HepG2 (cell line): ENCODE measurements at regions not wholly inside any gene's neighbourhood (a gene's known extent, or its start where the extent isn't known, plus 50 kb on each side); places are given as distances from the start of the nearest gene placed in this dataset.
"Not testable (repeated sequence)": the region's sequence is repeated elsewhere in the genome, so short reads cannot be mapped to it uniquely, and the experiment has no call there.

ENCODE experiments used
- ATAC-seq: fragments of 200-7000 bp; cut with Tn5 transposase; 3 replicates; pipeline ENCODE4 v1.9.1; 2020; ENCODE audit warnings: mild to moderate bottlenecking, moderate library complexity
- BruUV-seq: library from RNA; stranded (reverse); fragments of 400-500 nt; replicated peaks from 2 replicates; lab custom pipeline; 2021; lab: Mats Ljungman, UMichigan
- CTCF ChIA-PET: fragments of 300-600 bp; formaldehyde crosslinking; extraction: SDS; loops from one replicate; lab custom pipeline; 2021; ENCODE audit warnings: low total read pairs, inconsistent platforms, low intra/inter-chr PET ratio; lab: Yijun Ruan, JAX
- POLR2A ChIA-PET: fragments of 350-600 bp; sonication (Branson Sonifier 250); formaldehyde crosslinking; loops from one replicate; lab custom pipeline; 2020; ENCODE audit warnings: antibody characterized with exemption, inconsistent platforms; lab: Yijun Ruan, JAX
- DNase-seq: peaks from one replicate; pipeline ENCODE4 v3.0.0-alpha.2; 2015; ENCODE audit warnings: low spot score
- FAIRE-seq: peaks from 3 replicates; lab custom pipeline; 2011; peaks lifted over from hg19 to GRCh38; lab: Jason Lieb, UNC
- H2AFZ ChIP-seq: one replicate; pipeline ENCODE4 v1.6.1; 2011; ENCODE audit warnings: low read length, inconsistent platforms
- H3K27ac ChIP-seq: fragments of 300-600 bp; 3 replicates; pipeline ENCODE4 v1.8.0; 2011; ENCODE audit warnings: mixed run types, mild to moderate bottlenecking, mixed read lengths, low read length, inconsistent platforms; ENCODE audit not compliant: insufficient read depth; ENCODE audit errors: extremely low read length
- H3K27me3 ChIP-seq, 2 experiments: fragments of 200-600 bp in 1 of 2; 2 replicates in 1 of 2; 3 replicates in 1 of 2; pipeline versions ENCODE4 v1.6.0 to v1.8.0; 2011; ENCODE audit warnings: low read length in 2 of 2, mild to moderate bottlenecking in 2 of 2, moderate library complexity in 2 of 2, inconsistent platforms in 1 of 2; ENCODE audit not compliant: insufficient read depth in 2 of 2, control insufficient read depth in 1 of 2
- H3K36me3 ChIP-seq, 2 experiments: fragments of 200-600 bp in 1 of 2; replicated peaks in 1 of 2; 2 replicates in 1 of 2; 3 replicates in 1 of 2; pipeline versions ENCODE4 v1.5.1 to v1.8.0; 2011; ENCODE audit warnings: low read length in 2 of 2, inconsistent platforms in 1 of 2; ENCODE audit not compliant: insufficient read depth in 2 of 2, control insufficient read depth in 1 of 2
- H3K4me1 ChIP-seq: 2 replicates; pipeline ENCODE4 v1.5.1; 2012; ENCODE audit warnings: low read length, inconsistent platforms; ENCODE audit not compliant: insufficient read depth
- H3K4me2 ChIP-seq: 2 replicates; pipeline ENCODE4 v1.6.0; 2011; ENCODE audit warnings: low read depth, low read length, inconsistent platforms
- H3K4me3 ChIP-seq, 3 experiments: fragments of 200-600 bp in 1 of 3; sonication (generic), shearing (Covaris generic) in 1 of 3; replicated peaks in 1 of 3; 2 replicates each; pipeline ENCODE4 v1.5.1; 2011 to 2016; ENCODE audit warnings: low read length in 3 of 3, inconsistent platforms in 2 of 3, low read depth in 2 of 3, mild to moderate bottlenecking in 2 of 3, control low read depth in 1 of 3, mixed read lengths in 1 of 3; ENCODE audit not compliant: insufficient read depth in 1 of 3
- H3K79me2 ChIP-seq: one replicate; pipeline ENCODE4 v1.6.1; 2011; ENCODE audit warnings: low read length, inconsistent platforms; ENCODE audit not compliant: insufficient read depth
- H3K9ac ChIP-seq: 2 replicates; pipeline ENCODE4 v1.6.0; 2011; ENCODE audit warnings: mild to moderate bottlenecking, low read depth, low read length, inconsistent platforms; ENCODE audit not compliant: insufficient read depth
- H3K9me3 ChIP-seq: 2 replicates; pipeline ENCODE4 v1.5.1; 2012; ENCODE audit warnings: mild to moderate bottlenecking, low read length
- H4K20me1 ChIP-seq: 2 replicates; pipeline ENCODE4 v1.6.0; 2011; ENCODE audit warnings: inconsistent platforms, mild to moderate bottlenecking, low read length, moderate library complexity; ENCODE audit not compliant: insufficient read depth
- WGBS: methylation state at CpG from one replicate; pipeline ENCODE4 v1.1.6; 2017; ENCODE audit warnings: low lambda C conversion rate; 5-methylcytosine and 5-hydroxymethylcytosine counted together
- in situ Hi-C: cut with HindIII; loops from 2 replicates; pipeline ENCODE4 v1.10.0; 2017; ENCODE audit warnings: low pct_unique_long_range_greater_than_20kb; ENCODE audit not compliant: extremely low pct_ligation_motif_present
- intact Hi-C: fragments of 100-400 bp; cut with micrococcal nuclease; formaldehyde crosslinking; loops from one replicate; pipeline ENCODE4 v1.10.0; 2022; ENCODE audit not compliant: unreplicated experiment

GRCh38 chr18:10619833-10620232 is 94.0 kb downstream of the NAPG start:
- H3K9me3 ChIP-seq, H3K9ac ChIP-seq, intact Hi-C loops, H3K4me2 ChIP-seq, H4K20me1 ChIP-seq, POLR2A ChIA-PET, H2AFZ ChIP-seq, H3K4me1 ChIP-seq, in situ Hi-C loops, H3K79me2 ChIP-seq, H3K4me3 ChIP-seq, FAIRE-seq, H3K36me3 ChIP-seq, ATAC-seq, CTCF ChIA-PET, H3K27me3 ChIP-seq, H3K27ac ChIP-seq, DNase-seq, BruUV-seq: not testable (repeated sequence)
- WGBS: 71% methylated on average over 5 of the region's 5 CpGs
